Stimulated activated CD4-positive, alpha-beta T cell treated with anti-CD3 and anti-CD28 coated beads, Interleukin-4, amount 100 ng/mL, for 4 hours (primary cell): ENCODE measurements at regions not wholly inside any gene's neighbourhood (a gene's known extent, or its start where the extent isn't known, plus 50 kb on each side); places are given as distances from the start of the nearest gene placed in this dataset.

Source experiments
- DNase-seq, 2 experiments: peaks; one replicate each; pipeline ENCODE4 v3.0.0-alpha.2; 2020

DNA sequence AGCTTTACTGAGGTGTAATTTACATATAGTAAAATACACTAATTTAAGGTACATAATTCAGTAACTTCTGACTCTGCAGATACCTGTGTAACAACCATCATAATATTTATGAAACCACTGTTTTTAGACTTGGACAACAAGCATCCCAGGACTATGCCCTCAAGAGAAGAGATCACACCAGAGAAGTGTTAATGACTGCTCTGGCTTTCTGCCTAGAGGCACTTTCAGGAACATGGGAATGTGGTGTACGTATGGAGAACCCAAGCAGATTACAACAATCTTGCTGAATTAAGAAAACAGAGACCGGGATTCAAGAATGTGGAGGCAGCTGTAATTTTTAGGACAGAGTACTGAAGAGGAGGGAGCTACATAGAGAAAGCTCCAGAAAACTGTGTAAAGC is 475.2 kb downstream of the LPIN1 start:
- no peak for DNase-seq

DNA sequence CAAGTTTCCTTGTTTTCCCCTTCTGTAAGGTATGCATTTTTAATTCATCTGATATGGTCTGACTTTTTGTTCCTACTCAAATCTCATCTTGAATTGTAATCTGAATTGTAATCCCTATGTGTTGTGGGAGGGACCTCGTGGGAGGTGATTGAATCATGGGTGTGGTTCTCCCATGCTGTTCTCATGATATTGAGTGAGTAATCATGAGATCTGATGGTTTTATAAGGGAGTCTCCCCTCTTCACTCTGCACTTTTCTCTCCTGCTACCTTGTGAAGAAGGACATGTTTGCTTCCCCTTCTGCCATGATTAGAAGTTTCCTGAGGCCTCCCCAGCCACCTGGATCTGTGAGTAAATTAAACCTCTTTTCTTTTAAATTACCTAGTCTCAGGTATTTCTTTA is 476.1 kb downstream of the LPIN1 start:
- no peak for DNase-seq

DNA sequence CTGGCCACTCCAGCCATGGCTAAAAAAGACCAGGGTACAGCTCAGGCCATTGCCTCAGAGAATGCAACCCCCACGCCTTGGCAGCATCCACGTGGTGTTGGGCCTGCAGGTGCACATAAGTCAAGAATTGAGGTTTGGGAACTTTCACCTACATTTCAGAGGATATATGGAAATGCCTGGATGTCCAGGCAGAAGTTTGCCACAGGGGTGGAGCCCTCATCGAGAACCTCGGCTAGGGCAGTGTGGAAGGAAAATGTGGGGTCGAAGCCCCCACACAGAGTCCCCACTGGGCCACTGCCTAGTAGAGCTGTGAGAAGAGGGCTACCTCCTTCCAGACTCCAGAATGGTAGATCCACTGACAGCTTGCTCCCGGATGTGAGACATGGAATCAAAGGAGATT is 477.3 kb downstream of the LPIN1 start:
- DNase-seq: no peak

GRCh38 chr2:12226653-12227052 is 480.2 kb downstream of the LPIN1 start:
- DNase-seq: no peak

DNA sequence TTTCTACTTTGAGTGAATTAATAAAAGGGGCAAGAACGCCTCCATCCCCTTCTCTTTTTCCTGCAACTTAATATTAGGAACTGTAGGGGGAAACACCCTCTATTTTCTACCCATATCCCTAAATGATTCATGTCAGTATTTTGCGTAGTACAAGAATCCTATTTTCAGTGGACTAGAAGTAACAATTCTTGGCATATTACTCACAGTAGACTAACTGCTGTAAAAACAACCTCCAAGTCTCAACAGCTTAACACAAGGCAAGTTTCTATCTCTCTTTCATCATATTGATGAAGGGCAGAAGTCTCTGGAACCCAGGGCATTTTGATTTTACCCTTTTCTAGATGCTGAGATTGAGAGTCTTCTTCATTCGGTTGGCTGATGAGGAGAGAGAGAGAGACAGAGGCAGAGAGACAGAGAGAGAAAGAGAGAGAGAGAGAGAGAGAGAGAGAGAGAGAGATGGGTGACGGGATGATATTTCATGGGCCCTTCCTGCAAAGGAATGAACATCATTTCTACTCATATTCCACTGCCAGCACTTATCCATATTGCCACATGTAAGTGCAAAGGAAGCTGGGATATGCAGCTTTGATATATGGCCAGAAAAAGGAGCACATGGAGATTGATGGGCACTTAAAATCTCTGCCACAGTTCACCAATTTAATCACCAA is 481.6 kb downstream of the LPIN1 start:
- DNase-seq: no peak

GRCh38 chr2:12231288-12231687 is 484.9 kb downstream of the LPIN1 start:
- DNase-seq: no peak

- no peak for DNase-seq
These were observed 483.9 kb upstream of the TRIB2 start for GRCh38 chr2:12232876-12233275.

DNA sequence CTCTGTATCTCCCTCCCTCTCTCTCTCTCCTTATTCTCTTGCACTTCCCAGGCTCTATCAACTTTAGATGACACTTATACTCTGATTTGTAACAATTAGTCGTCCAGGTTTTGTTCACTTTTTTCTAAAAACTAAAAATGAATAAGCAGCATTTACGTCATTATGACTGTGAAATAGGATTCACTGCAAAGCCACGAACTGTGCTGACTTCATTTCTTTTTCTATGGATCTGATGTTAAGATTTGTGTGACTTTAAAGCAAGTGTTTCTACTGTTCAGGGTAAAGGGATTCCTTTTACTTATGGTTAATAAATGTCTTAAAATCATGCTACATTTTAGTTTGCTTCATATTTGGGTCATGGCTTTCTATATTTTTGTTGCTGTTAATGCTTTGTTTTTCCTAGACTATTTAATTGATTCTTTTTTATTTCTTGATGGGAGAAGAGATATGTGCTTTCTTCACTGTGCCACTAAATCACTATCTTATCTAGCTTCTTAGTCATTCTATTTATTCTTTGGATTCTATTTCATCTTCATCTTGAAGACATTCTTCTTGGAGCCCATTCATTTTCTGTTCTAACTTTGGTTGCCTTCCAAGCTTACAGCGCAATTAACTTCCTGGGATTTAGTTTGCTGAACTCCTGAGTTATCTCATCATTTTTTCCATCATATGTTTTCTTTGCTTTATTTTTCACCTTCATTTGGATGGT is 480.4 kb upstream of the TRIB2 start:
- DNase-seq: no peak

DNA sequence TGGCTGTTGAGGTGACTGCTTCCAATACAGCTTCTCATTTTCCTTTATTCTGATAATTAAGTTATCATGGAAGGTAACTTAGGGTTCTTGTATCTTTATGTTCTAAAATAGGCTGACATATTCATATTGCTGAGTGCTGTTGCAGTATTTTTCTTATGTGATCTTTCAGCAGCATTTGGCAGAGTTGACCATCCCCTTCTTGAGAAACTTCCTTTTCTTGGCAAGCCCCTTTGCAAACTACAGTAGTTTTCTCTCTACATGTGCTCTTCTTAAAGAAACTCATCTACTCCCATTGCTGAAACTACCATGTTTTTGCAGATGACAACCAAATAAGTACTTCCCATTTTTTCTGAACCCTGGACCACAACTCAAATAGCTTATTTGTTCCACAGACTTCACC is 476.5 kb upstream of the TRIB2 start:
- DNase-seq: no peak

DNA sequence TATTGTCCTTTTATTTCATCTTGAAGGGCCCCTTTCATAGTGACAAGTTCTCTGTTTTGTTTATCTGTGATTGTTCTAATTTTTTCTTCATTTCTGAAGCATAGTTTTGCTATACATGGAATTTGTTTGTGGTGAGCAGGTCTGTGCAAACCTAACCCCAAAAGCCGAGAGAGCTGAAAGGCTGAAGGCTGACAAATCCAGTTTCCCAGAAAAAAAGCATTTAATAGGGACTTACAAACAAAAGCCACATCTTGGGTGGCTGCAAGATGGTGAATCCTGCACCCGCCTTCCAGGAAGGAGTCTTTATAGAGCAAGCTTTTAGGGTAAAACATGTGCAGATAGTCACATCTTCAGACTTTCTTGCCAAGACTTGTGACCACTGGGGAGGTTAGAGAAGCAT is 473.4 kb upstream of the TRIB2 start:
- no peak for DNase-seq

DNA sequence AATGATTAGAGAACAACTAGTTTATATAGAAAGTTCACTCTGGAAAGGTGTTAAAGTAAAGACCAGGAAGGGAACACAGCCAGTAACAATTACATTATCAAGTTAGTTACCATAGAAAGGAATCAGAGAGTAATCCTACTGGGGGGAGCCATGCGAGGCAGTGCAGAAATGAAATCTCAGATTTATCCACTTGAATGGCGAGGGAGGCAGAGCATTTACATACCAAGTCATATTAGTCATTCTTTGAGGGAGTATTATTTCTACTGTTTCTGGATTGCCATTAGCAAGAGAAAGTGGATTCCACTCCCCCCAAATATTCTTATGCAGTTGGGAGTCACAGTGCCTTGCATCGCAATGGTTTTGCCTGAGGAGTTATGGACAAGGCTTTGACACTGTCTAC is 472.7 kb upstream of the TRIB2 start:
- no peak for DNase-seq

DNA sequence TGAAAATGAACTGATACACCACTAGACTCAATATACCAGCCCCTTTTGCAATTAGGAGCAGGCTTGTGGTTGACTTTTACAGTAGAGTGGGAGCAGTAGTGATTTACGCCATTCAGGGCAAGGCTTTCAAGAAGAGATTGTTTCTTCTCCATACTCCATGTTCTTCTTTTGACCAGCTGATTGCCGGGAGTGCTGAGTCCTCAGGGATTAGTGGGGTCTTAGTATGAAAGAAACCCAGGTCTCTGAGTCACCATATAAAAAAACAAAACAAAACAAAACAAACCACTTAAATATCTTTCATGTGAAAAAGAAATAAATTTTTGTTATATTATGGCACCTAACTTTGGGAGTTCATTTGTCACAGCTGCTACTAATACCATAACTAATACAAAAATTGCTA is 465.6 kb upstream of the TRIB2 start:
- DNase-seq: no peak

GRCh38 chr2:12251749-12252148 is 465.0 kb upstream of the TRIB2 start:
- no peak for DNase-seq

DNA sequence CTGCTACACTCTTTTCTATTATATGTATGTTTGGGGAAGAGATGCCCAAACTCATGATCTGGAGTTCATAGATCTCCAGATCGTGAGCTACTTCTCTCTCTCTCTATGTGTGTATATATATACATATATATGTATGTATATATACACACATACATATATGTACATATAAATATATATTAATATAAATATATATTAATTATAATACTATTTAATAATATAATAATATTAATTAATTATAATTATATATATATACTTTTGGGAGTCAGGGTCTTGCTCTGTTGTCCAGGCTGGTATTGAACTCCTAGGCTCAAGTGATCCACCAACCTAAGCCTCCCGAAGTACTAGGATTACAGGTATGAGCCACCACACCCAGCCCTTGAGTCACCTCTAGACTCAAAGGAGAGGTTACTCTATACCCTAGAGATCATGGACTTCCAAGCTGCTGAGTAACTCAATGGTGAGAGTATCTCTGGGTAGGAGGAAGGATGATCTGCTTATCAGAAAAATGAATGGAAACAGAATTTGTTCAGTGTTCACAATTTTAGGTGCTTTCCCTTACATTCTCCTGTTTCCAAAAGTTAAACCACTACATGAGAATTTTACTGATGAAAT is 463.5 kb upstream of the TRIB2 start:
- no peak for DNase-seq

DNA sequence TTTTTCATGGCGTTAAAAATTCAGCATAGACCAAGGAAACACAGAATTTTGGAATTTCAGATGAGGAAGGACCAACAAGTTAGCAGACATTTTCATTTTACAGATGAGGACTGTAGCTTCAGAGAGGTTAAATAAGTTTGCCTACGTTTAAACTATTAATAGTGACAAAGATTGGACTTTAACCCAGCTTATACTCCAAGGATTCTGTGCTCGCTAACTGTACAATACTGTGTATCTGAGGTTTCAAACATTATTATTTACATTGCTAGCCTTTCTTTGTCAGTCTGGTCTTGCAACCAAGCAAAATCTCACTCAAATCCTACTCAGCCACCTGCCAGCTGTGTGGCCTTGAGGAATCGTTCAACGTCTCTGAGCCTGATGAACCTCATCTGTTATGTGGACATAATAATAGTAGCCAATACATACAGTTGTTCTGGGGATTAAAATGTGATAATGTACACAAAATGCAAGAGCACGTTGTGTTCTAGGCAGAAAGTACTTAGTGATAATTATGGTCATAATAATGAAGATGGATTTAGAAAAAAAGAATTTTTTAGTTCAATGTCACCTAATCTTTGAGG is 462.4 kb upstream of the TRIB2 start:
- DNase-seq: no peak

DNA sequence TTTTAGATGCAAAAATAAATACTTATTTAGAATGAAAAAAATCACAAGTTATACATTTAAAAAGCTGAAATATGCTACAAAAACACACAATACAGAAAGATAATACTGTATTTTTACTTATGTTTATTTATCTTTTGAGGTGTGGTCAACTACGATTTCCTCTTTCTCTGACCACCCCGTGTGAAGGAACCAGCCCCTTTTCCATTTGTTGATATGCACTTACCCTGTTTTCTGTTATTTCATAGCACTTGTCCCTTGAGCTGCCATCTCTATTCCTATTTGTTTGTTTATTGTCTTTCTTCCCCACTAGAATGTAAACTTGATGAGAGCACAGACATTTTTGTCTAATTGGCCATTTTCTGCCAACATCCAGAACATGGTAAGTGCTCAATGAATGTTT is 460.5 kb upstream of the TRIB2 start:
- no peak for DNase-seq

DNA sequence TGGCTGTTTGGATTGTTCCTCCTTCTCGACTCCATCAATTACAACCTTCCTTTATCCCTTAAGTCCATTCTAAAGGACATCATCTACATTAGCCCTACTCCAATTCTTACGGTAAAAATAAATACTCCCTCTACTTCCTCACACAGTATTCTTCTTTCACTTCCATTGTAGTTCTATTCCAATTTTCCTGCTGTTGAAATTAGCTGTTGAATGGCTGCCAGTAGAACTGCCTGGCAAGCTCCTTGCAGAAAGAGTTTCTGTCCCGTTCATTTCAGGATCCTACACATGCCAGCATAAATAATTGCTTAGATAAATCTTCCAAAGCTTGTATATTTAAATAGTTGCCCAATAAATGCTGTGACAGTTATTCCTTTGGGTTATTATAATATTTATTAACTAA is 459.3 kb upstream of the TRIB2 start:
- no peak for DNase-seq

GRCh38 chr2:12259493-12259892 is 457.2 kb upstream of the TRIB2 start:
- no peak for DNase-seq

DNA sequence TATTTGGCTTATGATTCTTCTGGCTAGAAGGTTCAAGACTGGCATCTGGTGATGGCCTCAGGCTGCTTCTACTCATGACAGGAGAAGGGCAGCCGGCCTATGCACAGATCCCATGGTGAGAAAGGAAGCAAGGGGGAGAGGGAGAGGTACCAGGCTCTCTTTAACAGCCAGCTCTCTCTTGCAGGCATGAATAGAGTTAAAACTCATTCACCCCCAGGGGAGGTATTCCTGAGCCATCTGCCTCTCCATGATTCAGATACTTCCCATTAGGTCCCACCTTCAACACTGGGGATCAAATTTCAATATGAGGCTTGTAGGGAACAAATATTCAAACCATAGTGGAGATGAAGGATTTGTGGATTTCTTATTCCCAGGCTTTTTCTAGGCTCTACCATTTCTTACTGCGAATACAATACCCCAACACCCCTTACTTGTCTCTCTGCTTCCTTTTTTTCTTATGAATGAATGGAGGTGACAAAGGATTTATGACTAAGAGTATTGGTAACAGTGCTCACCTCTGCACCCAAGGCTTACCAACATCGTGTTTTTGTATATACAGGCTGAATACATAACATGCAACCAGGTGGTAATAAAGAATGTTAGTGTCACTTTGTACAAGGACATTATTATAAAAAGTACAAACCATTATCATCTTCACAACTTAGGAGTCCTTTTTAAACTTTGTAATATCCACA is 454.6 kb upstream of the TRIB2 start:
- no peak for DNase-seq

DNA sequence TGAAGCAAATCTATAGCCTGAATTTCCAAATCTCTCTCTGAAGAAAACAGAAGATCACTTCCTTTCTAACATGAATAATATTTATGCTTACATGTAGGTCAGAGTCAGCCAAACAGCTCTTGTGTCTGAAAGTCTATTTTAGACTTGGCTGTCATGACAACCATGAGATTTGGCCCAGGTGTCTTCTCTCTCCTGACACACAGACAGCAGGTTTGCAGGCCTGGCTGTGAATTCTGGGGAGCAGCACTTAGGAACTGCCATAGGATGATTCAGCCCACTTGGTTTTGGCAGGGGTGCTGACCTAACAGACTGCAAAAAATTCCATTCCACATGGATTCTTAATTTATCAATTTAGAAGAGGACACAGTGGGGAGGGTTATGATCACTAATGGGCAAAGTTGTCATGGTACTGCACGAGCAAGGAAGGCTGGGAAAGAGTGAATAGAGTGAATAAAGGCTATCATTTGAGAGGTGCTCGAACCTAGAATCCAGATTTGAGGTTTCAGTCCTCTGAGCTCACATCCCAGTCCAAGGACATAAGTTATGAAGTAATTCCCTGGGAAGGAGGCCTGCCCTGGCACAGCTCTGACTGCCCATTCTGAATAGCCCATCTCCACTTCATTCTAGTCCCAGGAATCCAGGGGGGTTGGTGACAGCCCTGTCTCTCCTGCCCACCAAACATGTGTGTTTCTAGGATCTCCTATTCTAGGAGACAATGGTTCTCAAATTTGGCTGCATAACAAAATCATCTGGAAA is 453.9 kb upstream of the TRIB2 start:
- DNase-seq: no peak

DNA sequence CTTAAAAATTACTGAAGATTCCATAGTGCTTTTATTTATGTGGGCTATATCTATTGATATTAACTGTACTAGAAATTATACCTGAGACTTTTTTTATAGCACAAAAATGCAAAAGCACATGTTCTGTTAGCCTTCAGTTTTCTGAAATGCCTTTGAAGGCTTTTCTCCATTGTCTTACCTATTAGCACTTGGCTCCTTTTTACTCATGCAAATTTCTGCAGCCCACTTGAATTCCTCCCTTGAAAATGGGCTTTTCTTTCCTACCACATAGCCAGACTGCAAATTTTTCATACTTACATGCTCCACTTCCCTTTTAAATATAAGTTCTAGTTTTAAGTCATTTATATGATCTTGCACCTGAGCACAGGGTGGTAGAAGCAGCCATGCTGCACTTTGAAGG is 453.0 kb upstream of the TRIB2 start:
- DNase-seq: no peak

GRCh38 chr2:12264146-12264545 is 452.6 kb upstream of the TRIB2 start:
- no peak for DNase-seq

- no peak for DNase-seq
These were observed 451.1 kb upstream of the TRIB2 start for GRCh38 chr2:12265646-12266045.
